K562 (cell line): ENCODE measurements at regions not wholly inside any gene's neighbourhood (a gene's known extent, or its start where the extent isn't known, plus 50 kb on each side); places are given as distances from the start of the nearest gene placed in this dataset.

Experiments
- ATAC-seq: fragments of 200-7000 bp; cut with Tn5 transposase; 3 replicates; pipeline ENCODE4 v1.9.1; 2020; ENCODE audit warnings: moderate library complexity
- BruUV-seq: library from RNA; stranded (reverse); fragments of 400-500 nt; replicated peaks from 2 replicates; lab custom pipeline; 2021; lab: Mats Ljungman, UMichigan
- CTCF ChIA-PET: fragments of 300-600 bp; formaldehyde crosslinking; extraction: SDS; loops from one replicate; lab custom pipeline; 2021; ENCODE audit warnings: low intra/inter-chr PET ratio; lab: Yijun Ruan, JAX
- POLR2A ChIA-PET: fragments of 300-600, 350-650 bp; sonication (Branson Sonifier 250); formaldehyde crosslinking; extraction: SDS; loops from one replicate; lab custom pipeline; 2021; ENCODE audit warnings: antibody characterized with exemption, inconsistent platforms; lab: Yijun Ruan, JAX
- DNase-seq, 4 experiments: peaks; one replicate each; pipeline versions ENCODE4 v3.0.0 to v3.0.0-alpha.2; 2011 to 2018; ENCODE audit warnings: low spot score in 3 of 4, mixed read lengths in 3 of 4; ENCODE audit errors: extremely low read depth in 1 of 4
- FAIRE-seq: peaks from 2 replicates; lab custom pipeline; 2011; peaks lifted over from hg19 to GRCh38; lab: Jason Lieb, UNC
- H2AFZ ChIP-seq: 2 replicates; pipeline ENCODE4 v1.6.0; 2011; ENCODE audit warnings: low read depth, low read length, control low read depth, inconsistent platforms
- H3K27ac ChIP-seq: fragments of 200-600 bp; 3 replicates; pipeline ENCODE4 v1.8.0; 2011; ENCODE audit warnings: low read depth, mild to moderate bottlenecking, control low read depth, inconsistent platforms, low read length, moderate library complexity, mixed read lengths; ENCODE audit errors: extremely low read depth
- H3K27me3 ChIP-seq, 2 experiments: fragments of 300-600 bp in 1 of 2; 2 replicates in 1 of 2; 3 replicates in 1 of 2; pipeline versions ENCODE4 v1.6.0 to v1.8.0; 2011; ENCODE audit warnings: inconsistent platforms in 2 of 2, low read length in 2 of 2, mild to moderate bottlenecking in 1 of 2, mixed read lengths in 1 of 2, moderate library complexity in 1 of 2; ENCODE audit not compliant: control insufficient read depth in 2 of 2, insufficient read depth in 2 of 2
- H3K36me3 ChIP-seq: fragments of 300-600 bp; 3 replicates; pipeline ENCODE4 v1.8.0; 2011; ENCODE audit warnings: mild to moderate bottlenecking, low read length, inconsistent platforms; ENCODE audit not compliant: control insufficient read depth, insufficient read depth
- H3K4me1 ChIP-seq, 2 experiments: fragments of 200-600 bp in 1 of 2; replicated peaks in 1 of 2; 2 replicates in 1 of 2; 3 replicates in 1 of 2; pipeline versions ENCODE4 v1.5.1 to v1.8.0; 2011; ENCODE audit warnings: inconsistent platforms in 2 of 2, low read length in 2 of 2, mild to moderate bottlenecking in 1 of 2, mixed read lengths in 1 of 2, moderate library complexity in 1 of 2; ENCODE audit not compliant: control insufficient read depth in 2 of 2, insufficient read depth in 2 of 2
- H3K4me2 ChIP-seq: 2 replicates; pipeline ENCODE4 v1.6.1; 2011; ENCODE audit warnings: low read length, control low read depth, inconsistent platforms, mixed read lengths; ENCODE audit not compliant: insufficient read depth
- H3K4me3 ChIP-seq: fragments of 200-600 bp; sonication (generic), shearing (Covaris generic); 2 replicates; pipeline ENCODE4 v1.5.1; 2016; ENCODE audit warnings: control low read depth, inconsistent platforms
- H3K79me2 ChIP-seq: fragments of 200-600 bp; 3 replicates; pipeline ENCODE4 v1.8.0; 2011; ENCODE audit warnings: low read length, inconsistent platforms; ENCODE audit not compliant: control insufficient read depth, insufficient read depth
- H3K9ac ChIP-seq, 2 experiments: 2 replicates each; pipeline versions ENCODE4 v1.6.0 to v1.6.1; 2011; ENCODE audit warnings: low read depth in 2 of 2, low read length in 2 of 2, control low read depth in 1 of 2, inconsistent platforms in 1 of 2, mild to moderate bottlenecking in 1 of 2, mixed read lengths in 1 of 2; ENCODE audit not compliant: insufficient read depth in 1 of 2
- H3K9me1 ChIP-seq: one replicate; pipeline ENCODE4 v1.6.0; 2011; ENCODE audit warnings: inconsistent platforms, mild to moderate bottlenecking, low read length, moderate library complexity; ENCODE audit not compliant: control insufficient read depth, insufficient read depth
- H3K9me3 ChIP-seq: replicated peaks from 2 replicates; pipeline ENCODE4 v1.5.1; 2011; ENCODE audit warnings: low read depth, low read length, inconsistent platforms; ENCODE audit not compliant: control insufficient read depth, insufficient read depth
- H4K20me1 ChIP-seq: replicated peaks from 2 replicates; pipeline ENCODE4 v1.6.1; 2011; ENCODE audit warnings: low read length, inconsistent platforms, mixed read lengths; ENCODE audit not compliant: control insufficient read depth, insufficient read depth
- ATF1 ChIP-seq, 2 experiments: fragments of 450-650 bp in 1 of 2; IDR thresholded peaks; 2 replicates each; pipeline ENCODE4 v1.6.1; 2016; ENCODE audit warnings: missing compliant biosample characterization in 1 of 2, missing genetic modification characterization in 1 of 2
- CHD1 ChIP-seq: fragments of 200-600 bp; sonication (generic); IDR thresholded peaks from one replicate; pipeline ENCODE4 v1.6.1; 2012; ENCODE audit warnings: mild to moderate bottlenecking, moderate library complexity, low read length, inconsistent platforms
- FOXM1 ChIP-seq, 2 experiments: fragments of 450-650 bp in 1 of 2; sonication (generic) in 1 of 2; formaldehyde crosslinking in 1 of 2; IDR thresholded peaks; 2 replicates each; pipeline versions ENCODE4 v1.6.1 to v1.9.0; 2017 to 2022; ENCODE audit warnings: low read depth in 2 of 2, mild to moderate bottlenecking in 2 of 2, missing genetic modification reagents in 1 of 2, moderate library complexity in 1 of 2
- NEUROD1 ChIP-seq: fragments of 150-350 bp; IDR thresholded peaks from 2 replicates; pipeline ENCODE4 v1.6.1; 2014; ENCODE audit warnings: borderline replicate concordance, low read length, low read depth; ENCODE audit not compliant: partially characterized antibody
- RBBP5 ChIP-seq: fragments of 200-600 bp; sonication (generic); IDR thresholded peaks from 2 replicates; pipeline ENCODE4 v1.6.1; 2012; ENCODE audit warnings: borderline replicate concordance, mild to moderate bottlenecking, low read length, control low read depth, inconsistent platforms; ENCODE audit not compliant: insufficient read depth, poor library complexity, severe bottlenecking
- SUPT5H ChIP-seq: fragments of 450-650 bp; IDR thresholded peaks from 2 replicates; pipeline ENCODE4 v1.6.1; 2016
- ZBTB7A ChIP-seq: IDR thresholded peaks from 2 replicates; pipeline ENCODE4 v1.6.1; 2011; ENCODE audit warnings: low read depth, mild to moderate bottlenecking, low read length, moderate library complexity, borderline replicate concordance; ENCODE audit not compliant: control insufficient read depth
- ZNF280A ChIP-seq: fragments of 450-650 bp; IDR thresholded peaks from 2 replicates; pipeline ENCODE4 v1.6.1; 2018; ENCODE audit warnings: mild to moderate bottlenecking, low read depth; ENCODE audit not compliant: partially characterized antibody
- ZNF318 ChIP-seq, 2 experiments: fragments of 450-650 bp; IDR thresholded peaks; 2 replicates each; pipeline ENCODE4 v1.6.1; 2016; ENCODE audit warnings: mild to moderate bottlenecking in 2 of 2, borderline replicate concordance in 1 of 2, low read depth in 1 of 2, moderate library complexity in 1 of 2
- ZNF778 ChIP-seq: fragments of 450-650 bp; formaldehyde crosslinking; IDR thresholded peaks from 2 replicates; pipeline ENCODE4 v1.4.0; 2020; ENCODE audit warnings: mild to moderate bottlenecking, moderate library complexity
- WGBS: fragments of 100-300 bp; shearing (Covaris generic); methylation state at CpG from one replicate; pipeline ENCODE4 v1.1.6; 2016; ENCODE audit warnings: low coverage, mixed read lengths; ENCODE audit not compliant: insufficient coverage; ENCODE audit errors: missing lambda C conversion rate; 5-methylcytosine and 5-hydroxymethylcytosine counted together
- in situ Hi-C: fragments of 300-500 bp; cut with MboI; formaldehyde crosslinking; loops from 4 replicates; pipeline ENCODE4 v1.15.0; 2018; ENCODE audit warnings: inconsistent platforms, mixed read lengths
- intact Hi-C: fragments of 100-400 bp; cut with micrococcal nuclease; formaldehyde crosslinking; loops from 2 replicates; pipeline ENCODE4 v1.14.2; 2022

- TF ChIP-seq ZNF778 (CRISPR knock-in tag) (no peak), ZNF280A (no peak), NEUROD1 (no peak)
- TF ChIP-seq, all 486 proteins: peak for 0
These were observed 212.9 kb downstream of the FAT4 start (continued) for GRCh38 chr4:125527681-125528080.

DNA sequence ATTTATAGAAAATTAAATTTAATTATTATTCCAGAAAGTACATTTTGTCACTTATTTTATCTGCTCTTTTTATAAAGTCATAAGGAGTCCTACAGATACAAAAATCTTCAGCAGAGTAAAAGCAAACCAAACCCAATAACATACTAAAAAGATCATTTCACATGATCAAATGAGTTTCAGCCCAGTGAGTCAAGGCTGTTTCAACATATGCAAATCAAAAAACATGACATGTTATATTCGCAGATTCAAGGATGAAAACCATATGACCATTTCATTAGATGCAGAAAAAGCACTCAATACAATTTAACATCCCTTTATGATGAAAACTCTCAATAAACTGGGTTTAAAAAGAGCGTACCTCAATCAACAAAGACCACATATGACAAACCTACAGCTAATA is 214.3 kb downstream of the FAT4 start:
- ATAC-seq, result no peak
- in situ Hi-C loops (no loop called here), intact Hi-C loops (no loop called here)
- no peak for FAIRE-seq
- no peak overlapping the region for H3K4me3 ChIP-seq
- no TSS peak for BruUV-seq
- CTCF ChIA-PET, result no interaction called here
- H3K4me2 ChIP-seq, result no peak overlapping the region
- H3K9ac ChIP-seq, result no peak overlapping the region
- H3K36me3 ChIP-seq, result no peaks in the 10 kb centered on the region
- no peaks in the 10 kb centered on the region for H3K9me1 ChIP-seq
- no peaks in the 10 kb centered on the region for H4K20me1 ChIP-seq
- no peaks in the 10 kb centered on the region for H3K27me3 ChIP-seq
- no peaks in the 10 kb centered on the region for H3K4me1 ChIP-seq
- H3K79me2 ChIP-seq, result no peaks in the 10 kb centered on the region
- DNase-seq, result no peak
- no peaks in the 10 kb centered on the region for H3K9me3 ChIP-seq
- POLR2A ChIA-PET, result no interaction called here
- H3K27ac ChIP-seq, result no peak overlapping the region
- H2AFZ ChIP-seq, result no peak overlapping the region
- 0% methylated on average over 2 of the region's 2 CpGs for WGBS
- no peak for TF ChIP-seq ZNF318 (IDR thresholded peaks at IDR 0.05; ENCODE audit: borderline replicate concordance in 1 of 2, low read depth in 1 of 2)
- TF ChIP-seq ZBTB7A, result no peak
- no peak for TF ChIP-seq FOXM1 (IDR thresholded peaks at IDR 0.05; ENCODE audit: low read depth)
- no peak for TF ChIP-seq FOXM1 (CRISPR knock-in tag; IDR thresholded peaks at IDR 0.05; ENCODE audit: low read depth)
- TF ChIP-seq CHD1, result no peak
- no peak for TF ChIP-seq ATF1 (CRISPR knock-in tag; IDR thresholded peaks at IDR 0.05)
- no peak for TF ChIP-seq ATF1 (tag; IDR thresholded peaks at IDR 0.05)
- TF ChIP-seq RBBP5, result no peak
- TF ChIP-seq SUPT5H, result no peak
